ENCODE measurements at regions not wholly inside any gene's neighbourhood (a gene's known extent, or its start where the extent isn't known, plus 50 kb on each side); places are given as distances from the start of the nearest gene placed in this dataset.

DNA sequence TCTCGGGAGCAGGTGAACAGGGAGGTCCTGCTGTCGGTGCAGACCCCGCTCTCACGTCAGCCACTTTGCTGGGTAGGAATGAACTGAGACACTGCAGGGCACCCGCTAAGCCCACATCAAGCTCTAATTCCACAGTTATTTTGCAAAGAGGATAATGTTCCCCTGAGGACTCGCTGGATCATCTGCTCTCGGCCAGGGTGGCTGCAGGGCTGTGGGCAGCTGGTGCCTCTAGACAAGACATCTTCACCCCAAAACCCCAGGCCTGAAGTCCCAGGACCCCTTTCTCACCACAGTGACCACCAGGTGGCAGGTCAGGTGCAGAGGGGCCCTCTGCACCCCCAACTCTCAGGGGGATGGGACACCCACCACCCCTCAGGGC, 135.1 kb upstream of the PPP1R26 start:
- no peak overlapping the region for H3K27ac Mint-ChIP-seq (ENCODE audit: low read depth, unreplicated experiment)
- intact Hi-C loops (cut with micrococcal nuclease): no loop called here
- TF ChIP-seq, protein P1, sequence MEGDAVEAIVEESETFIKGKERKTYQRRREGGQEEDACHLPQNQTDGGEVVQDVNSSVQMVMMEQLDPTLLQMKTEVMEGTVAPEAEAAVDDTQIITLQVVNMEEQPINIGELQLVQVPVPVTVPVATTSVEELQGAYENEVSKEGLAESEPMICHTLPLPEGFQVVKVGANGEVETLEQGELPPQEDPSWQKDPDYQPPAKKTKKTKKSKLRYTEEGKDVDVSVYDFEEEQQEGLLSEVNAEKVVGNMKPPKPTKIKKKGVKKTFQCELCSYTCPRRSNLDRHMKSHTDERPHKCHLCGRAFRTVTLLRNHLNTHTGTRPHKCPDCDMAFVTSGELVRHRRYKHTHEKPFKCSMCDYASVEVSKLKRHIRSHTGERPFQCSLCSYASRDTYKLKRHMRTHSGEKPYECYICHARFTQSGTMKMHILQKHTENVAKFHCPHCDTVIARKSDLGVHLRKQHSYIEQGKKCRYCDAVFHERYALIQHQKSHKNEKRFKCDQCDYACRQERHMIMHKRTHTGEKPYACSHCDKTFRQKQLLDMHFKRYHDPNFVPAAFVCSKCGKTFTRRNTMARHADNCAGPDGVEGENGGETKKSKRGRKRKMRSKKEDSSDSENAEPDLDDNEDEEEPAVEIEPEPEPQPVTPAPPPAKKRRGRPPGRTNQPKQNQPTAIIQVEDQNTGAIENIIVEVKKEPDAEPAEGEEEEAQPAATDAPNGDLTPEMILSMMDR (IDR thresholded peaks at IDR 0.05; ENCODE audit: unreplicated experiment): no peak
- no peak overlapping the region for H3K4me3 Mint-ChIP-seq (ENCODE audit: unreplicated experiment)
- ChIA-PET CTCF (interaction anchor here (0.6 to 1.5 kb wide), 3 partner anchors 10 to 176 kb away, joined by 3 to 4 read pairs (median 3); no protein-coding TSS in a partner anchor), POLR2A (no interaction called here)
- H3K36me3 Mint-ChIP-seq (ENCODE audit: insufficient read depth, unreplicated experiment): no peaks in the 10 kb centered on the region
- no TSS peak for BruUV-seq (replicated peaks)
- H3K9me3 Mint-ChIP-seq (ENCODE audit: unreplicated experiment): no peaks in the 10 kb centered on the region
- H3K27me3 Mint-ChIP-seq (ENCODE audit: insufficient read depth, unreplicated experiment): peaks cover 48% of the 10 kb centered on the region
- no peak for DNase-seq (ENCODE audit: unreplicated experiment)
- no peaks in the 10 kb centered on the region for H3K4me1 Mint-ChIP-seq (ENCODE audit: insufficient read depth, unreplicated experiment)

DNA sequence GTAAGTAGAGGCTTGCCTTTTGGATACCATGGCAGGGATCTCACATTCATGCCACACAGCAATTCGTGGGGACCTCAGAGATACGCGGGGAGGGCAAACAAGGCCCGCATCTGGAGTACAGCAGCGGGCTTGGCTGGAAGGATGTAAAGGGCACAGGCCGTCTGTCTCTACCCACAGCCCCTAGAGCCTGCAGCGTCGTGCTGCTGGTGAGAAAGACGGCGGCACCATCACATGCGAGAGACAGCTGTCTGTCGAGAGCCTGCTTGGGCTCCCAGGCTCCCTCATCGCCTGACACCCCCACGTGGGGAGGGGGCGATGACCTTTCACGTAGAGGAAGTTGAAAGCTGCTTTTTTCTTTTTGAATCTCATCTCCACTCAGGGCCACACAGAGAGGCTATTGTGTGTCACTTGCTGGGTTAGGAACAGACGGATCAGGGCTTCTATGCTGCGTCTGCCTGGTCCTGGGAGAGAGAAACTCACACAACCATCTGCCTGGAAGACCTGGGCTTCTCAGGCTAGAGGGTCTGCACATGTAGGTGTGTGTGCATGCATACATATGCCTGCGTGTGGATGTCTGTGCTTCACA, 134.6 kb upstream of the PPP1R26 start:
- Mint-ChIP-seq H3K27ac (ENCODE audit: low read depth, unreplicated experiment) (no peak overlapping the region), H3K36me3 (ENCODE audit: insufficient read depth, unreplicated experiment) (no peaks in the 10 kb centered on the region), H3K27me3 (ENCODE audit: insufficient read depth, unreplicated experiment) (peaks cover 48% of the 10 kb centered on the region), H3K4me3 (ENCODE audit: unreplicated experiment) (no peak overlapping the region), H3K9me3 (ENCODE audit: unreplicated experiment) (no peaks in the 10 kb centered on the region), H3K4me1 (ENCODE audit: insufficient read depth, unreplicated experiment) (no peaks in the 10 kb centered on the region)
- BruUV-seq (replicated peaks): no TSS peak
- DNase-seq (ENCODE audit: unreplicated experiment): no peak
- ChIA-PET CTCF (interaction anchor here (0.6 to 1.5 kb wide), 4 partner anchors 9 to 545 kb away, joined by 3 to 4 read pairs (median 3); no protein-coding TSS in a partner anchor), POLR2A (no interaction called here)
- TF ChIP-seq, protein P1 (IDR thresholded peaks at IDR 0.05; ENCODE audit: unreplicated experiment): no peak
- intact Hi-C loops (cut with micrococcal nuclease): no loop called here

DNA sequence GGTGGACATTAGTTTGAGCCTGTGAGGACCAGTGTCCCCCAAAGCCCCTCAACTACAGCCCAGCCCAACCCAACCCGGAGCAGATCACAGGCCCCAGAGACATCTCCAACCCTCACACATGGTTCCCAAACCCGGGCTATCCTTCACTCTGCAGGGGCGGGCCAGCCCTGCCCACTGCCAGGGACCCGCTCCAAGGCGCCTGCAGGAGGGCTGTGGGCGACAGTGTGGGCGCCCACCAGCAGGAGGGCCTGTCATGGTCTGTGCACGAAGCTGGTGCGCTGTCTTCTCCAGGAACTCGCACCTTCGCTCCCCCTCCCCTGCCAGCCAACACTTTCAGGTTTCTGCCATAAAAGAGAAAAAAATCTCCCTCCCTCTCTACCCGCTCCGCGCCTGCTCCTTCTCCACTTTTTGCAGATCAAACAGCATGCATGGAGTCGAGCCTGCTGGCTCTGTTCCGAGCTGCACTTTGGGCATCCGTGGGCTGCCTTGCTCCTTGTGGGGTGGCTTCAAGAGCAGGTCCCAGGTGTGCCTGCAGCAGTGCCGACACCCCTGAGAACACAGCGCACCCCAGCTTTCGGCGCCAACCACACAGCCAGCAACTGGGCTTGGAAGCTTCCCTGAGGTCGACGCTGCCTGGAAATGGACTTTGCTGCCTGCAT, 133.7 kb upstream of the PPP1R26 start:
- H3K27ac Mint-ChIP-seq (ENCODE audit: low read depth, unreplicated experiment): no peak overlapping the region
- intact Hi-C loops (cut with micrococcal nuclease): no loop called here
- H3K4me3 Mint-ChIP-seq (ENCODE audit: unreplicated experiment): no peak overlapping the region
- TF ChIP-seq, protein P1 (IDR thresholded peaks at IDR 0.05; ENCODE audit: unreplicated experiment): no peak
- ChIA-PET CTCF (interaction anchor here (0.7 kb wide), 2 partner anchors 45 to 281 kb away, joined by 3 read pairs; no protein-coding TSS in a partner anchor), POLR2A (no interaction called here)
- H3K9me3 Mint-ChIP-seq (ENCODE audit: unreplicated experiment): no peaks in the 10 kb centered on the region
- H3K36me3 Mint-ChIP-seq (ENCODE audit: insufficient read depth, unreplicated experiment): no peaks in the 10 kb centered on the region
- no peak for DNase-seq (ENCODE audit: unreplicated experiment)
- peaks cover 52% of the 10 kb centered on the region for H3K27me3 Mint-ChIP-seq (ENCODE audit: insufficient read depth, unreplicated experiment)
- no peaks in the 10 kb centered on the region for H3K4me1 Mint-ChIP-seq (ENCODE audit: insufficient read depth, unreplicated experiment)
- no TSS peak for BruUV-seq (replicated peaks)

DNA sequence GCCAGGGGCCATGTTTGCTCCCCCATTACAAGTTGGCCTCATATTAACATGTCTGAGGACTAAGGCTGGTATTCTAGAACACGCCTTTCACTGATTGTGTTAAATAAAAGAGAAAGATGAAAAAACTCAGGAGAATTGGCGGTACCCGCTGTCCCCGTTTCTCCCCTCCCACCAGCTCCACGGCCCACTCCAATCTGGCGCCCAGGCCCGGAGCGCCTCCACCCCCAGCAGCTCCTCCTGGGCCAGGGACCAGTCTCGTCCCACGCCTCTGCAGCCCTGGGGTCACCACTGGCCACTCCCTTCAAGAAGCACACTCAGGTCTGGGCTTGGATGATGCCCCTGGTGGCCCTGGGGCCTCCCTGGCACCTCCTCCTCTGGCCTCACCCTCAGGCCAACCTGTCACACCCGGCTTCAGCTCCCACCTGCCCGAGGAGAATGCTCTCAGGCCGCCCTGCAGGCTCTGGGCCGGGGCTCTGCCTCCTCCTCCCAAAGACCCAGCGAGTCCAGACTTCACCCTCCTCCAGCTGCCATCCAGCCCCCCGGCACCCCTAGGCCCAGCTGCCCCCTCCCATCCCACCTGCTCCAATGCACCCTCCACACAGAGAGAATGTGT, 133.0 kb upstream of the PPP1R26 start:
- Mint-ChIP-seq H3K4me1 (ENCODE audit: insufficient read depth, unreplicated experiment) (no peaks in the 10 kb centered on the region), H3K4me3 (ENCODE audit: unreplicated experiment) (no peak overlapping the region), H3K36me3 (ENCODE audit: insufficient read depth, unreplicated experiment) (no peaks in the 10 kb centered on the region), H3K27ac (ENCODE audit: low read depth, unreplicated experiment) (no peak overlapping the region), H3K9me3 (ENCODE audit: unreplicated experiment) (no peaks in the 10 kb centered on the region), H3K27me3 (ENCODE audit: insufficient read depth, unreplicated experiment) (peaks cover 58% of the 10 kb centered on the region)
- CTCF ChIA-PET: interaction anchor here (0.7 kb wide), 2 partner anchors 44 to 281 kb away, joined by 3 read pairs; no protein-coding TSS in a partner anchor
- TF ChIP-seq, protein P1 (IDR thresholded peaks at IDR 0.05; ENCODE audit: unreplicated experiment): no peak
- DNase-seq (ENCODE audit: unreplicated experiment): no peak
- POLR2A ChIA-PET: no interaction called here
- BruUV-seq (replicated peaks): no TSS peak
- intact Hi-C loops (cut with micrococcal nuclease): no loop called here

Measured in MCF 10A (cell line).